CD4-positive, alpha-beta T cell (primary cell): ENCODE measurements at regions not wholly inside any gene's neighbourhood (a gene's known extent, or its start where the extent isn't known, plus 50 kb on each side); places are given as distances from the start of the nearest gene placed in this dataset.

Source experiments
- ATAC-seq: fragments of 200-7000 bp; cut with Tn5 transposase; one replicate; pipeline ENCODE4 v1.10.0; 2022; ENCODE audit warnings: mild to moderate bottlenecking; ENCODE audit not compliant: poor library complexity
- CTCF ChIA-PET: fragments of 350-600 bp; sonication (Branson Sonifier 250); formaldehyde crosslinking; loops from one replicate; lab custom pipeline; 2021; ENCODE audit warnings: antibody characterized with exemption, inconsistent platforms; lab: Charles Lee
- POLR2A ChIA-PET: fragments of 350-600 bp; sonication (Branson Sonifier 250); formaldehyde crosslinking; loops from one replicate; lab custom pipeline; 2021; ENCODE audit warnings: antibody characterized with exemption, inconsistent platforms; lab: Charles Lee
- DNase-seq, 14 experiments: peaks; one replicate each; pipeline ENCODE4 v3.0.0-alpha.2; 2013 to 2020; ENCODE audit warnings: mixed read lengths in 2 of 14
- H3K27ac ChIP-seq, 2 donors: one replicate each; pipeline versions ENCODE4 v1.5.1 to v1.7.0; 2013; ENCODE audit warnings: low read length in 2 of 2, low read depth in 1 of 2, mild to moderate bottlenecking in 1 of 2
- H3K27me3 ChIP-seq, 2 experiments: 1 replicate in 1 of 2; 2 replicates in 1 of 2; pipeline versions ENCODE4 v1.6.1 to v1.7.0; 2013; ENCODE audit warnings: low read length in 2 of 2, control low read depth in 1 of 2, mild to moderate bottlenecking in 1 of 2, moderate library complexity in 1 of 2; ENCODE audit not compliant: insufficient read depth in 2 of 2, control insufficient read depth in 1 of 2
- H3K36me3 ChIP-seq: one replicate; pipeline ENCODE4 v1.6.1; 2013; ENCODE audit warnings: low read length, control low read depth; ENCODE audit not compliant: insufficient read depth
- H3K4me1 ChIP-seq: one replicate; pipeline ENCODE4 v1.6.1; 2013; ENCODE audit warnings: low read length, control low read depth; ENCODE audit not compliant: insufficient read depth
- H3K4me3 ChIP-seq: one replicate; pipeline ENCODE4 v1.5.1; 2013; ENCODE audit warnings: mild to moderate bottlenecking, low read length, moderate library complexity
- H3K9me3 ChIP-seq, 2 experiments: 1 replicate in 1 of 2; 2 replicates in 1 of 2; pipeline versions ENCODE4 v1.6.1 to v1.7.0; 2013; ENCODE audit warnings: low read length in 2 of 2, mild to moderate bottlenecking in 2 of 2, control low read depth in 1 of 2, moderate library complexity in 1 of 2; ENCODE audit not compliant: control insufficient read depth in 1 of 2, insufficient read depth in 1 of 2
- H3K27ac Mint-ChIP-seq: one replicate; pipeline ENCODE4 v1.8.0; 2020; ENCODE audit warnings: mixed read lengths
- H3K27me3 Mint-ChIP-seq: one replicate; pipeline ENCODE4 v1.8.0; 2021; ENCODE audit warnings: mixed read lengths
- H3K36me3 Mint-ChIP-seq: one replicate; pipeline ENCODE4 v1.8.0; 2021; ENCODE audit warnings: low read depth, mixed read lengths
- H3K4me1 Mint-ChIP-seq: one replicate; pipeline ENCODE4 v1.8.0; 2021; ENCODE audit warnings: low read depth, mixed read lengths
- H3K4me3 Mint-ChIP-seq: one replicate; pipeline ENCODE4 v1.8.0; 2020; ENCODE audit warnings: mild to moderate bottlenecking, mixed read lengths
- H3K9me3 Mint-ChIP-seq: one replicate; pipeline ENCODE4 v1.8.0; 2020; ENCODE audit warnings: mixed read lengths
- intact Hi-C, 2 experiments: fragments of 100-400 bp; cut with DNase I in 1 of 2; cut with micrococcal nuclease in 1 of 2; formaldehyde crosslinking; loops; one replicate each; pipeline versions ENCODE4 v1.15.1 to v1.9.0; 2023 to 2025; cut with DNase I, micrococcal nuclease
- TF ChIP-seq, protein P1 (sequence below): fragments of 200-600 bp; IDR thresholded peaks from one replicate; pipeline ENCODE4 v1.8.0; 2022; ENCODE audit warnings: antibody characterized with exemption, mild to moderate bottlenecking

DNA sequence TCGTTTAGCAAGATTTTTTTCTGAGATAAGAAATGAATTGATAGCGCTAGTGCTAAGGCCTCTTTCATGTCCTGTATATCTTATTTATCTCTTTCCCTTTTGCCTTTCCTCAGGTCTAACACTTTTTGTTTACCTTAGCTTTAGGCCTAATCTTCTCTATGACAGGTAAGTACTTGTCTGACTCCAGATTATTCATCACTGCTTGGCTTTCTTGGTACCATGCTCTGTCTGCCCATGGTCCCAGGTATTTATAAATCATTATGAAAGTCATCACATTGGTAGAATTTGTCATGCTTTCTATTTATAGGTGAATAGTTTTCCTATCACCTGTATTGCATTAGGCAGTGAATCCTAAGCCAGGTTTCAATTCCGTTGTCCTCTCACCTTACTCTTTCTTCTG is 99.5 kb upstream of the CTSO start:
- H3K9me3 ChIP-seq = peaks cover 0 to 4% of the 10 kb centered on the region in 2 experiments
- ATAC-seq = no peak
- TF ChIP-seq, protein P1, sequence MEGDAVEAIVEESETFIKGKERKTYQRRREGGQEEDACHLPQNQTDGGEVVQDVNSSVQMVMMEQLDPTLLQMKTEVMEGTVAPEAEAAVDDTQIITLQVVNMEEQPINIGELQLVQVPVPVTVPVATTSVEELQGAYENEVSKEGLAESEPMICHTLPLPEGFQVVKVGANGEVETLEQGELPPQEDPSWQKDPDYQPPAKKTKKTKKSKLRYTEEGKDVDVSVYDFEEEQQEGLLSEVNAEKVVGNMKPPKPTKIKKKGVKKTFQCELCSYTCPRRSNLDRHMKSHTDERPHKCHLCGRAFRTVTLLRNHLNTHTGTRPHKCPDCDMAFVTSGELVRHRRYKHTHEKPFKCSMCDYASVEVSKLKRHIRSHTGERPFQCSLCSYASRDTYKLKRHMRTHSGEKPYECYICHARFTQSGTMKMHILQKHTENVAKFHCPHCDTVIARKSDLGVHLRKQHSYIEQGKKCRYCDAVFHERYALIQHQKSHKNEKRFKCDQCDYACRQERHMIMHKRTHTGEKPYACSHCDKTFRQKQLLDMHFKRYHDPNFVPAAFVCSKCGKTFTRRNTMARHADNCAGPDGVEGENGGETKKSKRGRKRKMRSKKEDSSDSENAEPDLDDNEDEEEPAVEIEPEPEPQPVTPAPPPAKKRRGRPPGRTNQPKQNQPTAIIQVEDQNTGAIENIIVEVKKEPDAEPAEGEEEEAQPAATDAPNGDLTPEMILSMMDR = no peak
- no peak overlapping the region for H3K27ac Mint-ChIP-seq
- no peak overlapping the region for H3K4me3 Mint-ChIP-seq
- H3K27me3 Mint-ChIP-seq = no peaks in the 10 kb centered on the region
- no peak for DNase-seq
- no peaks in the 10 kb centered on the region for H3K27me3 ChIP-seq
- no peaks in the 10 kb centered on the region for H3K36me3 ChIP-seq
- H3K4me3 ChIP-seq = no peak overlapping the region
- ChIA-PET POLR2A (no interaction called here), CTCF (no interaction called here)
- intact Hi-C loops = no loop called here
- no peak overlapping the region for H3K27ac ChIP-seq
- no peaks in the 10 kb centered on the region for H3K4me1 ChIP-seq
- H3K4me1 Mint-ChIP-seq = no peaks in the 10 kb centered on the region
- H3K9me3 Mint-ChIP-seq = peaks cover 7% of the 10 kb centered on the region
- no peaks in the 10 kb centered on the region for H3K36me3 Mint-ChIP-seq

DNA sequence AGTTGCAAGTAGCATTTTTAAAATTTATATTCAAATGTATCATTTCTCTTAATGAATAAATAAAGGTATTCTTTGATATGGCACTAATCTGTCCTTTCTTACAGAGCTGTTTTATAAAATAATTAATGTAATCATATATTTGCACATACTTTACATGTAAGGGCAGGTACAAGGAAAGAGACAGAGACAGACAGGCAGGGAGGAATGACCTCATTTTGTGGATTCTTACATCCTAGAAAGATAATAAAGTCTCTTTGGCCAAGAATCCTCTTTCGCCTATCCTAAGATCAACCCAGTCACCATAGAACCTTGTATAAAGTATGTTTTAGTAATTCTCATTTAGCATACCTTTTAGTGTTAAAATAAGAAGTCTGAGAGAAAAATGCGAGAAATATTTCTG is 98.5 kb upstream of the CTSO start:
- Histone ChIP-seq H3K27me3 (no peaks in the 10 kb centered on the region), H3K4me3 (no peak overlapping the region), H3K36me3 (no peaks in the 10 kb centered on the region), H3K9me3 (peaks cover 0 to 4% of the 10 kb centered on the region in 2 experiments), H3K27ac (no peak overlapping the region), H3K4me1 (no peaks in the 10 kb centered on the region)
- no peak for ATAC-seq
- DNase-seq = no peak
- POLR2A ChIA-PET = no interaction called here
- H3K9me3 Mint-ChIP-seq = peaks cover 7% of the 10 kb centered on the region
- H3K36me3 Mint-ChIP-seq = no peaks in the 10 kb centered on the region
- H3K4me1 Mint-ChIP-seq = no peaks in the 10 kb centered on the region
- H3K27ac Mint-ChIP-seq = no peak overlapping the region
- intact Hi-C loops = no loop called here
- H3K27me3 Mint-ChIP-seq = no peaks in the 10 kb centered on the region
- CTCF ChIA-PET = no interaction called here
- H3K4me3 Mint-ChIP-seq = no peak overlapping the region
- TF ChIP-seq, protein P1 = no peak

DNA sequence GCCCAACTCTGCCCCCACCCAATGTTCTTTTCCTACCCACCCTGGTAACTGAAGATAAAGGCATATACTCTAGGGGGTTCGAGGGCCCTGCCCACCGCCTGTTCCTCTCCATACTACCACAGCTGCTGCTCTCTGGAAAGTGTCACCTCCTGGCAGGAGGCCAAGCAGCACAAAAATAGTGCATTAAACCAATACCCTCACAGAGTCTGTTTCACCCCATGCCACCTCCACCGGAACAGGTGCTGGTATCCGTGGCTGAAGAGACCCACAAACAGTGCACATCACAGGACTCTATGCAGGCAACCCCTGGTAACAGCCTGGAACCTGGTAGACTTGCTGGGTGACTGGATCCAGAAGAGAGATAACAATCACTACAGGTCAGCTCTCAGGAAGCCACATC is 85.1 kb upstream of the CTSO start:
- Mint-ChIP-seq H3K4me3 (no peak overlapping the region), H3K9me3 (peaks cover 4% of the 10 kb centered on the region), H3K27me3 (peaks cover 4% of the 10 kb centered on the region), H3K27ac (no peak overlapping the region), H3K36me3 (no peaks in the 10 kb centered on the region), H3K4me1 (no peaks in the 10 kb centered on the region)
- intact Hi-C loops = no loop called here
- ATAC-seq (no peak), DNase-seq (no peak)
- no peaks in the 10 kb centered on the region for H3K4me1 ChIP-seq
- H3K27me3 ChIP-seq = no peaks in the 10 kb centered on the region
- ChIA-PET POLR2A (no interaction called here), CTCF (no interaction called here)
- no peaks in the 10 kb centered on the region for H3K36me3 ChIP-seq
- H3K9me3 ChIP-seq = no peaks in the 10 kb centered on the region
- H3K27ac ChIP-seq = no peak overlapping the region
- TF ChIP-seq, protein P1 = no peak
- H3K4me3 ChIP-seq = no peak overlapping the region
